SK-N-SH (cell line): ENCODE measurements at regions not wholly inside any gene's neighbourhood (a gene's known extent, or its start where the extent isn't known, plus 50 kb on each side); places are given as distances from the start of the nearest gene placed in this dataset.

Experiments used
- CTCF ChIA-PET: fragments of 300-600, 350-600 bp; formaldehyde crosslinking; extraction: SDS; loops from one replicate; lab custom pipeline; 2021; lab: Yijun Ruan, JAX
- POLR2A ChIA-PET: fragments of 350-600 bp; sonication (Branson Sonifier 250); formaldehyde crosslinking; extraction: SDS; loops from one replicate; lab custom pipeline; 2020; ENCODE audit warnings: antibody characterized with exemption, inconsistent platforms; lab: Yijun Ruan, JAX
- DNase-seq: peaks from one replicate; pipeline ENCODE4 v3.0.0; 2012
- H2AFZ ChIP-seq: fragments of 200-600 bp; sonication (generic); 2 replicates; pipeline ENCODE4 v1.8.1; 2016; ENCODE audit warnings: antibody characterized with exemption, mild to moderate bottlenecking, low read depth
- H3F3A ChIP-seq: fragments of 200-600 bp; sonication (generic); replicated peaks from 2 replicates; pipeline ENCODE3; 2016; ENCODE audit warnings: antibody characterized with exemption, mild to moderate bottlenecking; ENCODE audit not compliant: insufficient read depth
- H3K27ac ChIP-seq, 2 experiments: fragments of 200-500 bp in 1 of 2; fragments of 200-600 bp in 1 of 2; sonication (Bioruptor generic) in 1 of 2; sonication (generic), shearing (Covaris generic) in 1 of 2; 2 replicates each; pipeline versions ENCODE4 v1.5.1 to v1.6.1; 2014 to 2016; ENCODE audit warnings: low read depth in 2 of 2, inconsistent platforms in 1 of 2, low read length in 1 of 2, mild to moderate bottlenecking in 1 of 2, mixed read lengths in 1 of 2
- H3K27me3 ChIP-seq: fragments of 200-600 bp; sonication (generic), shearing (Covaris generic); 2 replicates; pipeline ENCODE4 v1.6.1; 2016; ENCODE audit warnings: mixed run types; ENCODE audit not compliant: insufficient read depth
- H3K36me3 ChIP-seq, 2 experiments: fragments of 200-500 bp in 1 of 2; fragments of 200-600 bp in 1 of 2; sonication (Bioruptor generic) in 1 of 2; sonication (generic) in 1 of 2; replicated peaks in 1 of 2; 2 replicates each; pipeline versions ENCODE3 to v1.5.1; 2014 to 2016; ENCODE audit warnings: low read length in 1 of 2, mild to moderate bottlenecking in 1 of 2; ENCODE audit not compliant: insufficient read depth in 2 of 2, control insufficient read depth in 1 of 2
- H3K4me1 ChIP-seq, 2 experiments: fragments of 200-500 bp in 1 of 2; fragments of 200-600 bp in 1 of 2; sonication (Bioruptor generic) in 1 of 2; sonication (generic), shearing (Covaris generic) in 1 of 2; 2 replicates each; pipeline versions ENCODE4 v1.5.1 to v1.6.1; 2014 to 2016; ENCODE audit warnings: low read depth in 1 of 2, low read length in 1 of 2, mixed run types in 1 of 2; ENCODE audit not compliant: insufficient read depth in 2 of 2, control insufficient read depth in 1 of 2
- H3K4me2 ChIP-seq: fragments of 200-600 bp; sonication (generic), shearing (Covaris generic); 2 replicates; pipeline ENCODE4 v1.6.1; 2017; ENCODE audit warnings: mixed run types
- H3K4me3 ChIP-seq, 2 experiments: fragments of 200-500 bp in 1 of 2; fragments of 200-600 bp in 1 of 2; sonication (Bioruptor generic) in 1 of 2; sonication (generic), shearing (Covaris generic) in 1 of 2; 2 replicates each; pipeline versions ENCODE4 v1.5.1 to v1.8.1; 2014 to 2016; ENCODE audit warnings: low read depth in 2 of 2, inconsistent platforms in 1 of 2, low read length in 1 of 2, mild to moderate bottlenecking in 1 of 2, mixed read lengths in 1 of 2, moderate library complexity in 1 of 2
- H3K79me2 ChIP-seq: fragments of 200-600 bp; sonication (generic); 2 replicates; pipeline ENCODE4 v1.8.1; 2017; ENCODE audit warnings: mild to moderate bottlenecking; ENCODE audit not compliant: insufficient read depth
- H3K9ac ChIP-seq: fragments of 200-600 bp; sonication (generic); 2 replicates; pipeline ENCODE4 v1.6.1; 2017; ENCODE audit warnings: mixed run types
- H3K9me2 ChIP-seq: fragments of 200-600 bp; sonication (generic); 2 replicates; pipeline ENCODE4 v1.6.1; 2017; ENCODE audit warnings: mixed run types
- H3K9me3 ChIP-seq: fragments of 200-600 bp; sonication (generic); 2 replicates; pipeline ENCODE4 v1.6.1; 2017; ENCODE audit warnings: mixed run types, mild to moderate bottlenecking, moderate library complexity
- H4K20me1 ChIP-seq: fragments of 200-600 bp; sonication (generic); 2 replicates; pipeline ENCODE4 v1.6.1; 2017; ENCODE audit warnings: mild to moderate bottlenecking, mixed run types; ENCODE audit not compliant: insufficient read depth
- CHD2 ChIP-seq: fragments of 150-350 bp; IDR thresholded peaks from 2 replicates; pipeline ENCODE4 v1.6.1; 2018; ENCODE audit warnings: low read length; ENCODE audit not compliant: partially characterized antibody
- ELF1 ChIP-seq: IDR thresholded peaks from 2 replicates; pipeline ENCODE4 v1.4.0; 2012
- FOSL2 ChIP-seq: IDR thresholded peaks from 2 replicates; pipeline ENCODE4 v1.4.0; 2012; ENCODE audit warnings: low read depth, mild to moderate bottlenecking, moderate library complexity, borderline replicate concordance
- FOXJ3 ChIP-seq: sonication (generic); formaldehyde crosslinking; IDR thresholded peaks from 2 replicates; pipeline ENCODE4 v1.5.1; 2020; ENCODE audit warnings: mild to moderate bottlenecking, missing genetic modification reagents
- FOXM1 ChIP-seq: IDR thresholded peaks from 2 replicates; pipeline ENCODE4 v1.4.0; 2012; ENCODE audit warnings: low read depth, mild to moderate bottlenecking
- GATA2 ChIP-seq: sonication (generic); formaldehyde crosslinking; IDR thresholded peaks from 2 replicates; pipeline ENCODE4 v1.5.0; 2020; ENCODE audit warnings: mild to moderate bottlenecking, missing genetic modification reagents
- MEF2A ChIP-seq: IDR thresholded peaks from 2 replicates; pipeline ENCODE4 v1.4.0; 2012; ENCODE audit warnings: low read depth, borderline replicate concordance
- MXI1 ChIP-seq: IDR thresholded peaks from 2 replicates; pipeline ENCODE4 v1.6.1; 2012; ENCODE audit warnings: mild to moderate bottlenecking, low read depth, low read length, improper control_type of control experiment
- NFIC ChIP-seq: IDR thresholded peaks from 2 replicates; pipeline ENCODE4 v1.4.0; 2012; ENCODE audit warnings: borderline replicate concordance
- NRF1 ChIP-seq: IDR thresholded peaks from 2 replicates; pipeline ENCODE4 v1.6.1; 2012; ENCODE audit warnings: low read depth, mild to moderate bottlenecking, low read length
- POLR2AphosphoS5 ChIP-seq: IDR thresholded peaks from 2 replicates; pipeline ENCODE4 v1.6.1; 2012; ENCODE audit warnings: low read depth, low read length
- RAD21 ChIP-seq: IDR thresholded peaks from 2 replicates; pipeline ENCODE4 v1.6.1; 2012; ENCODE audit warnings: mild to moderate bottlenecking, low read length
- RCOR1 ChIP-seq: fragments of 150-350 bp; IDR thresholded peaks from 2 replicates; pipeline ENCODE4 v1.6.1; 2017; ENCODE audit warnings: antibody characterized with exemption, low read length
- RXRA ChIP-seq: IDR thresholded peaks from 2 replicates; pipeline ENCODE4 v1.4.0; 2012; ENCODE audit warnings: low read depth, mild to moderate bottlenecking, borderline replicate concordance
- SIN3A ChIP-seq: IDR thresholded peaks from 2 replicates; pipeline ENCODE4 v1.6.1; 2012; ENCODE audit warnings: low read depth, mild to moderate bottlenecking, low read length, moderate library complexity, borderline replicate concordance
- TEAD4 ChIP-seq: IDR thresholded peaks from 2 replicates; pipeline ENCODE4 v1.4.0; 2012; ENCODE audit warnings: mild to moderate bottlenecking, borderline replicate concordance; ENCODE audit not compliant: insufficient read depth
- WGBS: methylation state at CpG from one replicate; pipeline ENCODE4 v1.1.6; 2017; ENCODE audit warnings: low lambda C conversion rate; 5-methylcytosine and 5-hydroxymethylcytosine counted together
- TF ChIP-seq, protein P1 (sequence below): fragments of 200-600 bp; sonication (generic); IDR thresholded peaks from 2 replicates; pipeline ENCODE4 v1.6.1; 2017; ENCODE audit warnings: antibody characterized with exemption, mild to moderate bottlenecking, moderate library complexity
- TF ChIP-seq, protein P2 (sequence below): IDR thresholded peaks from 2 replicates; pipeline ENCODE4 v1.6.1; 2012; ENCODE audit warnings: mild to moderate bottlenecking, low read depth, low read length, moderate library complexity
- TF ChIP-seq, protein P3 (sequence below): fragments of 150-350 bp; IDR thresholded peaks from 2 replicates; pipeline ENCODE4 v1.6.1; 2017; ENCODE audit warnings: antibody characterized with exemption, low read length, low read depth, borderline replicate concordance
- TF ChIP-seq, protein P4 (sequence below): IDR thresholded peaks from 2 replicates; pipeline ENCODE4 v1.4.0; 2012; ENCODE audit warnings: low read depth, borderline replicate concordance

DNA sequence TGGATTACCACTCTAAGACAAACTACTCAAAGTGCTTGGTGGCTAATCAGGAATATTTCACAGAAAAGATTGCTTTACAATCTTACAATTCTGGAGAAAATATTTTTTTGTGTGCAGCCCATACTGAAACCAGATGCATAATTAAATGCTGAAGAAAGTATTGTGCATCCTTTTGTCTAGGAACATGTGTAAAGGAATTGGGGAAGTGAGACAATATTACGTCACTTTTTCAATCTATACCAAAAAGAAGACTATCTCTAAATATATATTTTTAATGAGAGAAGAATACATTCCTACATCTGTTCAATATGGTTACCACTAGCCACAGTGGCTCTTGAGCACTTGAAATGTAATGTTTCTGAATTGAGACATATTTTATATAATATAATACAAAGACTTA is 992.5 kb upstream of the ADGRB3 start:
- H3K79me2 ChIP-seq, result no peaks in the 10 kb centered on the region
- ChIA-PET CTCF (no interaction called here), POLR2A (no interaction called here)
- H3K9ac ChIP-seq, result no peak overlapping the region
- H3K36me3 ChIP-seq, result no peaks in the 10 kb centered on the region
- no peak overlapping the region for H3K4me2 ChIP-seq
- H3F3A ChIP-seq, result no peaks in the 10 kb centered on the region
- no peaks in the 10 kb centered on the region for H3K4me1 ChIP-seq
- DNase-seq, result no peak
- 56% methylated on average over 1 of the region's 1 CpG for WGBS
- H2AFZ ChIP-seq, result no peak overlapping the region
- H4K20me1 ChIP-seq, result no peaks in the 10 kb centered on the region
- no peaks in the 10 kb centered on the region for H3K9me2 ChIP-seq
- no peak overlapping the region for H3K27ac ChIP-seq
- H3K9me3 ChIP-seq, result no peaks in the 10 kb centered on the region
- TF ChIP-seq RCOR1, result no peak
- no peak for TF ChIP-seq MEF2A
- TF ChIP-seq, protein P1, sequence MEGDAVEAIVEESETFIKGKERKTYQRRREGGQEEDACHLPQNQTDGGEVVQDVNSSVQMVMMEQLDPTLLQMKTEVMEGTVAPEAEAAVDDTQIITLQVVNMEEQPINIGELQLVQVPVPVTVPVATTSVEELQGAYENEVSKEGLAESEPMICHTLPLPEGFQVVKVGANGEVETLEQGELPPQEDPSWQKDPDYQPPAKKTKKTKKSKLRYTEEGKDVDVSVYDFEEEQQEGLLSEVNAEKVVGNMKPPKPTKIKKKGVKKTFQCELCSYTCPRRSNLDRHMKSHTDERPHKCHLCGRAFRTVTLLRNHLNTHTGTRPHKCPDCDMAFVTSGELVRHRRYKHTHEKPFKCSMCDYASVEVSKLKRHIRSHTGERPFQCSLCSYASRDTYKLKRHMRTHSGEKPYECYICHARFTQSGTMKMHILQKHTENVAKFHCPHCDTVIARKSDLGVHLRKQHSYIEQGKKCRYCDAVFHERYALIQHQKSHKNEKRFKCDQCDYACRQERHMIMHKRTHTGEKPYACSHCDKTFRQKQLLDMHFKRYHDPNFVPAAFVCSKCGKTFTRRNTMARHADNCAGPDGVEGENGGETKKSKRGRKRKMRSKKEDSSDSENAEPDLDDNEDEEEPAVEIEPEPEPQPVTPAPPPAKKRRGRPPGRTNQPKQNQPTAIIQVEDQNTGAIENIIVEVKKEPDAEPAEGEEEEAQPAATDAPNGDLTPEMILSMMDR, result no peak
- no peak for TF ChIP-seq FOSL2
- TF ChIP-seq SIN3A, result no peak
- no peak for TF ChIP-seq MXI1
- no peak for TF ChIP-seq POLR2AphosphoS5
- TF ChIP-seq CHD2, result no peak
- TF ChIP-seq, protein P2, sequence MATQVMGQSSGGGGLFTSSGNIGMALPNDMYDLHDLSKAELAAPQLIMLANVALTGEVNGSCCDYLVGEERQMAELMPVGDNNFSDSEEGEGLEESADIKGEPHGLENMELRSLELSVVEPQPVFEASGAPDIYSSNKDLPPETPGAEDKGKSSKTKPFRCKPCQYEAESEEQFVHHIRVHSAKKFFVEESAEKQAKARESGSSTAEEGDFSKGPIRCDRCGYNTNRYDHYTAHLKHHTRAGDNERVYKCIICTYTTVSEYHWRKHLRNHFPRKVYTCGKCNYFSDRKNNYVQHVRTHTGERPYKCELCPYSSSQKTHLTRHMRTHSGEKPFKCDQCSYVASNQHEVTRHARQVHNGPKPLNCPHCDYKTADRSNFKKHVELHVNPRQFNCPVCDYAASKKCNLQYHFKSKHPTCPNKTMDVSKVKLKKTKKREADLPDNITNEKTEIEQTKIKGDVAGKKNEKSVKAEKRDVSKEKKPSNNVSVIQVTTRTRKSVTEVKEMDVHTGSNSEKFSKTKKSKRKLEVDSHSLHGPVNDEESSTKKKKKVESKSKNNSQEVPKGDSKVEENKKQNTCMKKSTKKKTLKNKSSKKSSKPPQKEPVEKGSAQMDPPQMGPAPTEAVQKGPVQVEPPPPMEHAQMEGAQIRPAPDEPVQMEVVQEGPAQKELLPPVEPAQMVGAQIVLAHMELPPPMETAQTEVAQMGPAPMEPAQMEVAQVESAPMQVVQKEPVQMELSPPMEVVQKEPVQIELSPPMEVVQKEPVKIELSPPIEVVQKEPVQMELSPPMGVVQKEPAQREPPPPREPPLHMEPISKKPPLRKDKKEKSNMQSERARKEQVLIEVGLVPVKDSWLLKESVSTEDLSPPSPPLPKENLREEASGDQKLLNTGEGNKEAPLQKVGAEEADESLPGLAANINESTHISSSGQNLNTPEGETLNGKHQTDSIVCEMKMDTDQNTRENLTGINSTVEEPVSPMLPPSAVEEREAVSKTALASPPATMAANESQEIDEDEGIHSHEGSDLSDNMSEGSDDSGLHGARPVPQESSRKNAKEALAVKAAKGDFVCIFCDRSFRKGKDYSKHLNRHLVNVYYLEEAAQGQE, result no peak
- TF ChIP-seq RAD21, result no peak
- no peak for TF ChIP-seq RXRA
- no peak for TF ChIP-seq GATA2
- no peak for TF ChIP-seq FOXJ3 (CRISPR knock-in tag)
- TF ChIP-seq, protein P3, sequence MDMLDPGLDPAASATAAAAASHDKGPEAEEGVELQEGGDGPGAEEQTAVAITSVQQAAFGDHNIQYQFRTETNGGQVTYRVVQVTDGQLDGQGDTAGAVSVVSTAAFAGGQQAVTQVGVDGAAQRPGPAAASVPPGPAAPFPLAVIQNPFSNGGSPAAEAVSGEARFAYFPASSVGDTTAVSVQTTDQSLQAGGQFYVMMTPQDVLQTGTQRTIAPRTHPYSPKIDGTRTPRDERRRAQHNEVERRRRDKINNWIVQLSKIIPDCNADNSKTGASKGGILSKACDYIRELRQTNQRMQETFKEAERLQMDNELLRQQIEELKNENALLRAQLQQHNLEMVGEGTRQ, result no peak
- TF ChIP-seq NRF1, result no peak
- no peak for TF ChIP-seq TEAD4
- TF ChIP-seq, protein P4, sequence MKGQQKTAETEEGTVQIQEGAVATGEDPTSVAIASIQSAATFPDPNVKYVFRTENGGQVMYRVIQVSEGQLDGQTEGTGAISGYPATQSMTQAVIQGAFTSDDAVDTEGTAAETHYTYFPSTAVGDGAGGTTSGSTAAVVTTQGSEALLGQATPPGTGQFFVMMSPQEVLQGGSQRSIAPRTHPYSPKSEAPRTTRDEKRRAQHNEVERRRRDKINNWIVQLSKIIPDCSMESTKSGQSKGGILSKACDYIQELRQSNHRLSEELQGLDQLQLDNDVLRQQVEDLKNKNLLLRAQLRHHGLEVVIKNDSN, result no peak
- no peak for TF ChIP-seq ELF1
- TF ChIP-seq NFIC, result no peak
- TF ChIP-seq FOXM1, result no peak
- H3K27me3 ChIP-seq, result no peaks in the 10 kb centered on the region
- no peak overlapping the region for H3K4me3 ChIP-seq
